ENCODE measurements at regions not wholly inside any gene's neighbourhood (a gene's known extent, or its start where the extent isn't known, plus 50 kb on each side); places are given as distances from the start of the nearest gene placed in this dataset.

DNA sequence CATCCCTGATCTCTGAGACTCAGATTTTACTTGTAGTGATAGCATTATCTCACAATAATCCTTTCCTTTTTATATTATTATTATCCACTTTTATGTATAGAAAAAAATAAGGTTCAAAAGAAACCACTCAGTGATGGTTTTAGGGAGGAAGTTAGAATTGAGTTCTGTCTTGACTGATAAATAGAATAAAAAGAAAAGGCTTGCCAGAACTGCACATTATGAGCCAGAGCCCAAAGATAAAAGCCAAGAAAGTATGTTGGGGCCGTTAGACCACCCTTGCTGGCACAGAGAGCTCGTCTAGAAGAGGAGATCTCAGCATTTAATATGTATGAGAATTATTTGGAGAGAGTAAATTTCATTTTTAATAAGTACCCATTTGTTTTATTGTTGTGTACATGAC is 103.2 kb downstream of the TSPAN8 start:
- TF ChIP-seq, protein P1, sequence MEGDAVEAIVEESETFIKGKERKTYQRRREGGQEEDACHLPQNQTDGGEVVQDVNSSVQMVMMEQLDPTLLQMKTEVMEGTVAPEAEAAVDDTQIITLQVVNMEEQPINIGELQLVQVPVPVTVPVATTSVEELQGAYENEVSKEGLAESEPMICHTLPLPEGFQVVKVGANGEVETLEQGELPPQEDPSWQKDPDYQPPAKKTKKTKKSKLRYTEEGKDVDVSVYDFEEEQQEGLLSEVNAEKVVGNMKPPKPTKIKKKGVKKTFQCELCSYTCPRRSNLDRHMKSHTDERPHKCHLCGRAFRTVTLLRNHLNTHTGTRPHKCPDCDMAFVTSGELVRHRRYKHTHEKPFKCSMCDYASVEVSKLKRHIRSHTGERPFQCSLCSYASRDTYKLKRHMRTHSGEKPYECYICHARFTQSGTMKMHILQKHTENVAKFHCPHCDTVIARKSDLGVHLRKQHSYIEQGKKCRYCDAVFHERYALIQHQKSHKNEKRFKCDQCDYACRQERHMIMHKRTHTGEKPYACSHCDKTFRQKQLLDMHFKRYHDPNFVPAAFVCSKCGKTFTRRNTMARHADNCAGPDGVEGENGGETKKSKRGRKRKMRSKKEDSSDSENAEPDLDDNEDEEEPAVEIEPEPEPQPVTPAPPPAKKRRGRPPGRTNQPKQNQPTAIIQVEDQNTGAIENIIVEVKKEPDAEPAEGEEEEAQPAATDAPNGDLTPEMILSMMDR (IDR thresholded peaks at IDR 0.05): no peak
- TF ChIP-seq POLR2A (IDR thresholded peaks at IDR 0.05; ENCODE audit: low read depth) (no peak), POLR2AphosphoS5 (IDR thresholded peaks at IDR 0.05) (no peak), EP300 (IDR thresholded peaks at IDR 0.05) (no peak)

All from esophagus muscularis mucosa (tissue), 4 donors.